Fibroblast of skin of left biceps (primary cell): ENCODE measurements at regions not wholly inside any gene's neighbourhood (a gene's known extent, or its start where the extent isn't known, plus 50 kb on each side); places are given as distances from the start of the nearest gene placed in this dataset.
"Not testable (repeated sequence)": the region's sequence is repeated elsewhere in the genome, so short reads cannot be mapped to it uniquely, and the experiment has no call there.

Experiments
- DNase-seq, 2 experiments: peaks; one replicate each; pipeline ENCODE4 v3.0.0-alpha.2; 2013; ENCODE audit warnings: low read depth in 2 of 2

- DNase-seq: no peak
Measured at GRCh38 chr2:210956101-210956500, 399.7 kb downstream of the CPS1 start.

- DNase-seq: no peak
Measured at GRCh38 chr2:210961249-210961648, 404.9 kb downstream of the CPS1 start.

GRCh38 chr2:210963386-210963785, 407.0 kb downstream of the CPS1 start:
- DNase-seq: no peak

GRCh38 chr2:210964141-210964764, 407.9 kb downstream of the CPS1 start:
- no peak for DNase-seq

DNA sequence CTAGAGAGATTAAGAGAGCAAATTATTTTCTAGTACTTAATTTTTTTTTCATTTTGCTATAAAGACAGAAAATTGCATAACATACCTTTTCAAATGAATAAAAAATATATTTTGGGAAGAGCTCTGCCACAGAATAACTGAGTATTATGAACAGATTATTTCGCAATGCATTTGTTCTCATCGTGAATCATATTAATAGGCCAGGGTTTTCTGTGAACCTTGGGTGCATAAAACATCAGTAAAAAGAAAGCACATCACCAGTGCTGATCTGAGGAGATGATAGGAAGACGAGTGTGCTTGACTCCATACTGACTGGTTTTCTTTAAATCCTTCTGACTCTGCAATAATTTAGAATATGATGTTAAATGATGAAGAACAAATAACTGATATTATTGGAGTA, 409.1 kb downstream of the CPS1 start:
- no peak for DNase-seq

DNA sequence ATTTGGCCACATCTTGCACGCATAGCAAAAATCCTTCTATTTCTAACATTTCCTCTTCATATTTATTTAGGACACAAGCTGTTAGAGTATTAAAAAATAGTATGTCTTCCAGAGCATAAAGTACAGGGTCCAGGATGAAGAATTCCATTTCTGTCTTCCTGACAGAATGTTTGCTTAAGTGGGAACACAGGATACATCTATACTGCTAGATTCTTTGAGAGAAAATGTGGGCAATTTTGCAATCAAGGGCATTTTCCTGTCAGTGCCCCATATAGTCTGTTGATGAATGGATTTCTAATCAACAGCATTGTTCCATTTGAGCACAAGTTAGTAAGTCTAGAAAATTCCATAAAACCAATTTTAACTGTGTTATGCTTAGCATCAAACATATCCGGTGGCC, 409.9 kb downstream of the CPS1 start:
- no peak for DNase-seq

DNA sequence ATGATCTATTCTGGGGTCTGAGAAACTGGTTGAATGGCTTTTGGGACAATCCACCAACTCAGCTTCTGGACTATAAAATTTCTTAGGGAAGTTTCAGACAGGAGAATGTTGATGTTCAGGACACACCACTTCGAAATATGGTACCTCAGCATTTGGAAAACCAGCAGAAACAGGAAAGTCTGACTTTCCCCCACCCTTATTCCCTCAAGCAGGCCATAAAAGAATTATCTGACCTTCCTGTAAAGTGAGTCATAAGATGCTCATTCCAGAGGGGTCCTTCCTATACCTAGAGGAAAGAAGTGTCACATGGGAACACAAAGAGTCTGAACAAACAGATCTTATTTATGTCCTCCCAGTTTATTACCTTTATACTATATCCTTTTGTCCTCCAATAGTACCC, 415.0 kb downstream of the CPS1 start:
- no peak for DNase-seq

DNA sequence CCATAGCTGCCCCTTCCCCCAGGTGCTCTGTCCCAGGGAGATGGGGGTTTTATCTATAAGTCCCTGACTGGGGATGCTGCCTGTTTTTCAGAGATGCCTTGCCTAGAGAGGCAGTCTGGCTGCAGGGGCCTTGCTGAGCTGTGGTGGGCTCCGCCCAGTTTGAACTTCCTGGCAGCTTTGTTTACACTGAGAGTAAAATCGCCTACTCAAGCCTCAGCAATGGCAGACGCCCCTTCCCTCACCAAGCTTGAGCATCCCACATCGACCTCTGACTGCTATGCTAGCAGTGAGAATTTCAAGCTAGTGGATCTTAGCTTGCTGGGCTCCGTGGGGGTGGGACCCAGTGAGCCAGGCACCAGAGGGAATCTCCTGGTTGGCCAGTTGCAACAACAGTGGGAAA, 430.4 kb downstream of the CPS1 start:
- DNase-seq: not testable (repeated sequence)

DNA sequence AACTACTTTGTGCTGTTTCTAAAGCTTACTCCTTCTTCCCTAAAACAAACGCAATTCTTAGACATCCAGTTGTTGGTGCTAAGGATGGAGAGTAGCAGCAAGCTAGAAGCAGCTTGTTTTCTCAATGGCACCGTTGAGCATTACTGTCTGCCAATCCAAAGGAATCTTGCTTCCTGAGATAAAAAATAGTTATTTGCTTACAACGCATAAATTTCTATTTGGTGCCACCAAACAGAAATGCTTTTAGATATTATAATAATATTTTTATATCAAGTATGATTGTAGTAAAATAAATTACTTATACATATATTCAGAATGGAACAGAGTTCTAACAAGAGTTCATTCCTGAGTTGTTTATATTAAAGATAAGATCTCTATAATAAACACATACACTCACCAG, 434.7 kb downstream of the CPS1 start:
- no peak for DNase-seq

DNA sequence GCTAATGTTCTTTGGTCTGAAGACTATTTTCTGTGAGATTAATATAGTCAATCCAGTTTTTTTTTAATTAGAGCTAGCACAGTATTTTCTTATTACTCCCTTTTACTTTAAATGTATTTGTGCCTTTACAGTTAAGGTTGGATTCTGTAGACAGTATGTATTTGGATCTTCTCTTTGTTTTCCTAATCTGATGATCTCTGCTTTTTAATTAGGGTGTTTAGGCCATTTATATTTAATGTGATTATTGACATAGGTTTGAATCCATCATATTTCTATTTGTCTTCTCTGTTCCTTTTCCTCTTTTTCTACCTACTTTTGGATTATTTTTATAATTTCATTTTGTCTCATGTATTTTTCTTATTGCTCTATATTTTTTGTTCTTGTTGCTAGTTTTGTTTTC, 437.7 kb downstream of the CPS1 start:
- no peak for DNase-seq

DNA sequence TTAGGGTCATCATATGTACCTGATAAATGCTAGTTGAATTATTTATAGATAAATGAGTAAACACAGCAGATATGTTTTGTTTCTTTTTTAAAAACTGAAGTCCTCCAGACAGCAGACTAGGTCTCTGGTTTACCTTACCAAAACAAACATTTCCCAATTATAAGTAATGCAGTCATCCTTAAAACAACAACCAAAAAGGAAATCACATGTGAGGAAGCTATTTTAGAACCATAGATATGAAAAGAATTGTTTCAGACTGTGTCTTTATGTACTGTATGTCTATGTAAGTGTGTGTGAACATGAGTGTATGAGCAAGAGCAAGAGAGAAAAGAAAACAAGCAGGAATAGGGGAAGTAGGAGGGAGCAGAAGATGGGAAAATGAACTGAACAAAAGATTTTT, 441.0 kb downstream of the CPS1 start:
- DNase-seq: no peak

- DNase-seq: no peak
Measured at GRCh38 chr2:210998334-210998733, 441.9 kb downstream of the CPS1 start.

- DNase-seq: no peak
Measured at GRCh38 chr2:211014376-211014775, 458.0 kb downstream of the CPS1 start.

DNA sequence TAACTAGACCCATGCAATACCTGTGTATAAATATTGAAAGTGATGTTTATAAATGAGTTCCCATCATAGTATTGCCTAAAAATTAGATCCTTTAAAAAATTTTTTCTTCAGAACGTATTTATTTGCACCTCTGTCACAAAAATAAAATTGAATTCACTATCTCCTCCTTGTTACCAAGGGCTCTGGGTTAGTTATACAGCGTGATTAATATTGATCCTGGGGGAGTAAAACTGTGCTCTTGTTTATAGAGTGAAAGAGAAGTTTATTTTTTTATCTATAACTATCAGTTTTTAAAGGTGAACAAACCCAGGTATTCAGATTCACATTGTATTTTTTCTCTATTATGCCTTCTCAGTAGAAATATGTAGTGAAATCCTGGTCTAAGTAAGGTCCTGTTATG, 458.5 kb downstream of the CPS1 start:
- no peak for DNase-seq

DNA sequence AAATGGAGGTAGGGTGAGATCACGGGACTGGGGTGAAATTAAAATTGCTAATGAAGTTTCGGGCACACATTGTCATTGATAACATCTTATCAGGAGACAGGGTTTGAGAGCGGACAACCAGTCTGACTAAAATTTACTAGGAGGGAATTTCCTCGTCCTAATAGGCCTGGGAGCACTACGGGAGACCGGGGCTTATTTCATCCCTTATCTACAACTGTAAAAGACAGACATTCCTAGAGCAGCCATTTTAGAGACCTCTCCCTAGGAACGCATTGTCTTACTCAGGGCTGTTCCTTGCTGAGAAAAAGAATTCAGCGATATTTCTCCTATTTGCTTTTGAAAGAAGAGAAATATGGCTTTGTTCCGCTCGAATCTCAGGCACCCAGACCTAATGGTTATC, 468.7 kb downstream of the CPS1 start:
- not testable (repeated sequence) for DNase-seq

- no peak for DNase-seq
Measured at GRCh38 chr2:211026109-211026508, 469.7 kb downstream of the CPS1 start.

- no peak for DNase-seq
Measured at GRCh38 chr2:211027976-211028375, 471.6 kb downstream of the CPS1 start.

- DNase-seq: no peak
Measured at GRCh38 chr2:211033765-211034164, 477.4 kb downstream of the CPS1 start.

DNA sequence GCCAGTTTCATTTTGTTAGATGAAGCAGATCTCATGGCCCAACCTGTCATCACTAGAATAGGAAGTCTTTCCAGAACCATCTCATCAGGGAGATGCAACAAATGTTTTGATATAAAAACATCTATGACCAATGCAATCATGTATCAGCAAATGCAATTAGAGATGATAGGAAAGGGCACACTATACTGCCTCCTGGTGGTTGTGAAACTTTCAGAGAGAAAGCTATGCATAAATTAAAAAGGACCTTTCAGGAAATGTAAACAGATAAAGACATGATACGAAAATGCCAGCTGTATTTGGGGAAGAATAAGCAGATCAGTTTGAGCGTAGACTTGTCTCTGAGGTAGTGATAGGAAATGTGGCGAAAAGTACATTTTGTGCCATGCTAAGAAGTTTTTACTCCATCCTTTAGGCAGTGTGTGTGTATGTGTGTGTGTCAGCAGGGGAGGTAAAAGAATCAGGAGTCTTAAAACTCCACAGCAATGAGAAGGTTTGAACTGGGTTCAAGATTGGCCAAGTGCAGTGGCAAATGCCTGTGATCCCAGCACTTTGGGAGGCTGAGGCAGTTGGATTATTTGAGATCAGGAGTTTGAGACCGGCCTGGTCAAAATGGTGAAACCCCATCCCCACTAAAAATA, 479.3 kb downstream of the CPS1 start:
- DNase-seq: no peak

- no peak for DNase-seq
Measured at GRCh38 chr2:211045025-211045424, 488.6 kb downstream of the CPS1 start.

DNA sequence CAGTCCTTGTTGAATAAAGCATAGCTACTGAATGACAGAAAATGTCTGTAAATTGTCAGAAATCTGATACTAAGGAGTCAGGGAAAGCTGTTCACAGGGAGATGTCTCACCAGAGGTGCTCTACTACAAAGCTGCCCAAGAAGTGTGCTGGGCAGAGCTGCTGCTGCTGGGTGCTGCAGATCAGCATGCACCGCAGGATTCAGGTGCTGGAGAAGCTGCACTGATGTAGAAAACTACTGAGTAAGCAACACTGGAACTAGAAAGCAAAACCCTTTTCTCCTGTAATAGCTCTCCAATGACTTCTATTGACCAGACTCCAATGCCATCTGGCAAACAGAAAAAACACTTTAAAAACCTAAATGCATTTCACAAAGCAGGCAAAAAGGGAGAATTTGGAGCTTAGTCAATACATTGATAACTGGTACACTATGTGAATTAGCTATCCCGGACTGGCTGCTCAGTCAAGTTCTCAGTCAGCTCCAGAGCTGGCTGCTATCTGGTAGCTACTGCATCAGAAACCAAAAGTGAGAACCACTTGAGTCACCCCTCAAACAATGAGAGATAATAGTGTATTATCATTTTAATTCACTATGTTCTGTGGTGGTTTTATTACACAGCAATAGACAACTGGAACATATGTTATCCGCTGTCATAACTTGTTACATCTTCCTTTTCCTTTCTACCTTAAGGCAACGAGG, 493.1 kb downstream of the CPS1 start:
- DNase-seq: no peak

GRCh38 chr2:211055438-211055837, 499.0 kb downstream of the CPS1 start:
- no peak for DNase-seq

GRCh38 chr2:211061612-211062296, 505.4 kb downstream of the CPS1 start:
- no peak for DNase-seq
